H9 (cell line): ENCODE measurements at regions not wholly inside any gene's neighbourhood (a gene's known extent, or its start where the extent isn't known, plus 50 kb on each side); places are given as distances from the start of the nearest gene placed in this dataset.

ENCODE experiments used
- DNase-seq: peaks from one replicate; pipeline ENCODE4 v3.0.0-alpha.2; 2017
- H2AFZ ChIP-seq: one replicate; pipeline ENCODE4 v1.6.1; 2013; ENCODE audit warnings: mild to moderate bottlenecking, low read length, control low read depth, moderate library complexity
- H2AK5ac ChIP-seq: 2 replicates; pipeline ENCODE4 v1.6.1; 2013; ENCODE audit warnings: low read length, control low read depth, mixed read lengths; ENCODE audit not compliant: insufficient read length
- H2BK120ac ChIP-seq: one replicate; pipeline ENCODE4 v1.6.1; 2013; ENCODE audit warnings: low read depth, mild to moderate bottlenecking, low read length, control low read depth, inconsistent platforms; ENCODE audit not compliant: poor library complexity, severe bottlenecking
- H2BK12ac ChIP-seq: 2 replicates; pipeline ENCODE4 v1.6.1; 2013; ENCODE audit warnings: low read length, control low read depth, mixed read lengths, low read depth; ENCODE audit not compliant: insufficient read length
- H2BK15ac ChIP-seq: 2 replicates; pipeline ENCODE4 v1.6.1; 2013; ENCODE audit warnings: low read depth, low read length, control low read depth
- H2BK20ac ChIP-seq: one replicate; pipeline ENCODE4 v1.6.1; 2013; ENCODE audit warnings: low read depth, mild to moderate bottlenecking, low read length, control low read depth, inconsistent platforms; ENCODE audit not compliant: poor library complexity, severe bottlenecking
- H2BK5ac ChIP-seq: 2 replicates; pipeline ENCODE4 v1.6.1; 2013; ENCODE audit warnings: low read length, control low read depth, mixed read lengths; ENCODE audit not compliant: insufficient read length
- H3K14ac ChIP-seq: 2 replicates; pipeline ENCODE4 v1.6.1; 2013; ENCODE audit warnings: low read length, control low read depth; ENCODE audit not compliant: insufficient read depth
- H3K18ac ChIP-seq: 2 replicates; pipeline ENCODE4 v1.6.1; 2013; ENCODE audit warnings: low read depth, mild to moderate bottlenecking, mixed read lengths, low read length, control low read depth; ENCODE audit not compliant: insufficient read length
- H3K23ac ChIP-seq: 2 replicates; pipeline ENCODE4 v1.6.1; 2013; ENCODE audit warnings: low read length, control low read depth, mixed read lengths, low read depth; ENCODE audit not compliant: insufficient read length
- H3K23me2 ChIP-seq: 2 replicates; pipeline ENCODE4 v1.6.1; 2013; ENCODE audit warnings: low read depth, mild to moderate bottlenecking, mixed read lengths, low read length, control low read depth; ENCODE audit not compliant: insufficient read length, poor library complexity, severe bottlenecking
- H3K27ac ChIP-seq: 2 replicates; pipeline ENCODE4 v1.5.1; 2013; ENCODE audit warnings: low read length, control low read depth, mixed read lengths, low read depth; ENCODE audit not compliant: insufficient read length
- H3K27me3 ChIP-seq: 2 replicates; pipeline ENCODE4 v1.6.1; 2013; ENCODE audit warnings: low read length, control low read depth, inconsistent platforms; ENCODE audit not compliant: insufficient read depth
- H3K4ac ChIP-seq: 2 replicates; pipeline ENCODE4 v1.6.1; 2013; ENCODE audit warnings: low read depth, mild to moderate bottlenecking, control low read depth, inconsistent platforms, low read length, moderate library complexity
- H3K4me1 ChIP-seq: 2 replicates; pipeline ENCODE4 v1.6.1; 2013; ENCODE audit warnings: low read length, control low read depth, inconsistent platforms; ENCODE audit not compliant: insufficient read depth
- H3K4me2 ChIP-seq: 2 replicates; pipeline ENCODE4 v1.6.1; 2013; ENCODE audit warnings: low read length, control low read depth, mixed read lengths; ENCODE audit not compliant: insufficient read length, insufficient read depth
- H3K56ac ChIP-seq: 2 replicates; pipeline ENCODE4 v1.6.1; 2013; ENCODE audit warnings: low read depth, mild to moderate bottlenecking, mixed read lengths, low read length, control low read depth; ENCODE audit not compliant: insufficient read length
- H3K79me1 ChIP-seq: 2 replicates; pipeline ENCODE4 v1.6.1; 2013; ENCODE audit warnings: low read depth, mild to moderate bottlenecking, moderate library complexity, low read length, control low read depth, inconsistent platforms; ENCODE audit not compliant: insufficient read depth, poor library complexity, severe bottlenecking
- H3K79me2 ChIP-seq: 2 replicates; pipeline ENCODE4 v1.6.1; 2013; ENCODE audit warnings: low read length, control low read depth, inconsistent platforms; ENCODE audit not compliant: insufficient read depth
- H3K9ac ChIP-seq: 2 replicates; pipeline ENCODE4 v1.6.1; 2013; ENCODE audit warnings: low read length, control low read depth, mixed read lengths; ENCODE audit not compliant: insufficient read length; ENCODE audit errors: extremely low read depth
- H3K9me3 ChIP-seq: one replicate; pipeline ENCODE4 v1.6.1; 2013; ENCODE audit warnings: low read depth, low read length, inconsistent platforms; ENCODE audit not compliant: control insufficient read depth
- H3T11ph ChIP-seq: one replicate; pipeline ENCODE4 v1.6.1; 2013; ENCODE audit warnings: mild to moderate bottlenecking, low read length, control low read depth, inconsistent platforms
- H4K20me1 ChIP-seq: one replicate; pipeline ENCODE4 v1.6.1; 2013; ENCODE audit not compliant: control insufficient read depth, insufficient read length, insufficient read depth
- H4K5ac ChIP-seq: 2 replicates; pipeline ENCODE4 v1.6.1; 2013; ENCODE audit warnings: low read depth, mild to moderate bottlenecking, mixed read lengths, low read length, control low read depth; ENCODE audit not compliant: insufficient read length
- H4K8ac ChIP-seq: replicated peaks from 2 replicates; pipeline ENCODE4 v1.6.1; 2013; ENCODE audit warnings: low read length, control low read depth, mixed read lengths, low read depth; ENCODE audit not compliant: insufficient read length
- H4K91ac ChIP-seq: 2 replicates; pipeline ENCODE4 v1.6.1; 2013; ENCODE audit warnings: low read depth, mild to moderate bottlenecking, moderate library complexity, mixed read lengths, low read length, control low read depth; ENCODE audit not compliant: insufficient read length
- H3K27ac Mint-ChIP-seq, 3 experiments: 2 replicates in 2 of 3; 3 replicates in 1 of 3; pipeline ENCODE4 v1.8.0; 2020 to 2021; ENCODE audit warnings: mixed read lengths in 3 of 3, mild to moderate bottlenecking in 1 of 3, moderate library complexity in 1 of 3
- H3K27me3 Mint-ChIP-seq: 2 replicates; pipeline ENCODE4 v1.8.0; 2021; ENCODE audit warnings: low read depth, mild to moderate bottlenecking, moderate library complexity, mixed read lengths
- H3K36me3 Mint-ChIP-seq, 3 experiments: 2 replicates in 2 of 3; 3 replicates in 1 of 3; pipeline ENCODE4 v1.8.0; 2020 to 2021; ENCODE audit warnings: low read depth in 3 of 3, mixed read lengths in 3 of 3; ENCODE audit not compliant: insufficient read depth in 1 of 3
- H3K4me1 Mint-ChIP-seq, 2 experiments: 2 replicates each; pipeline ENCODE4 v1.8.0; 2020; ENCODE audit warnings: mixed read lengths in 2 of 2
- H3K4me3 Mint-ChIP-seq, 2 experiments: 2 replicates in 1 of 2; 3 replicates in 1 of 2; pipeline ENCODE4 v1.8.0; 2020 to 2021; ENCODE audit warnings: mild to moderate bottlenecking in 2 of 2, mixed read lengths in 2 of 2, moderate library complexity in 1 of 2
- H3K9me3 Mint-ChIP-seq, 2 experiments: 2 replicates in 1 of 2; 3 replicates in 1 of 2; pipeline ENCODE4 v1.8.0; 2020; ENCODE audit warnings: mild to moderate bottlenecking in 2 of 2, mixed read lengths in 2 of 2, moderate library complexity in 1 of 2
- CTCF ChIP-seq: fragments of 200-600 bp; sonication (generic); conservative IDR thresholded peaks from 3 replicates; pipeline ENCODE4 v1.8.0; 2021; ENCODE audit warnings: antibody characterized with exemption, mild to moderate bottlenecking
- WGBS: extraction: QIAGEN DNeasy Blood & Tissue Kit; methylation state at CpG from one replicate; pipeline ENCODE4 v1.1.7; 2013; ENCODE audit warnings: missing lambda C conversion rate, low lambda C conversion rate, mixed read lengths; ENCODE audit not compliant: insufficient read length; ENCODE audit errors: extremely low coverage; 5-methylcytosine and 5-hydroxymethylcytosine counted together

- Histone ChIP-seq H2BK120ac (no peak overlapping the region), H3K9ac (no peak overlapping the region), H3K18ac (no peak overlapping the region), H4K8ac (no peak overlapping the region), H2BK5ac (no peak overlapping the region), H3K23ac (no peak overlapping the region), H3K56ac (no peak overlapping the region), H2AK5ac (no peak overlapping the region), H3K14ac (no peak overlapping the region), H3K4me1 (no peaks in the 10 kb centered on the region), H2BK15ac (no peak overlapping the region), H3K79me2 (no peaks in the 10 kb centered on the region), H2BK20ac (no peak overlapping the region), H2BK12ac (no peak overlapping the region), H4K91ac (no peak overlapping the region), H4K20me1 (no peaks in the 10 kb centered on the region), H3K23me2 (no peaks in the 10 kb centered on the region), H3K4me2 (no peak overlapping the region), H3K4ac (no peak overlapping the region), H2AFZ (no peak overlapping the region), H4K5ac (no peak overlapping the region), H3K27ac (no peak overlapping the region), H3T11ph (no peak overlapping the region), H3K27me3 (no peaks in the 10 kb centered on the region), H3K79me1 (no peaks in the 10 kb centered on the region), H3K9me3 (no peaks in the 10 kb centered on the region)
- no peak overlapping the region for H3K4me3 Mint-ChIP-seq
- DNase-seq, result no peak
- H3K27me3 Mint-ChIP-seq, result no peaks in the 10 kb centered on the region
- H3K36me3 Mint-ChIP-seq, result peaks cover 0 to 8% (median 2%) of the 10 kb centered on the region in 3 experiments; a peak in 3 of 7 replicates
- no peaks in the 10 kb centered on the region for H3K4me1 Mint-ChIP-seq
- no CpG with 5 or more reads among the region's 1 CpG for WGBS
- no peak for TF ChIP-seq CTCF
- H3K9me3 Mint-ChIP-seq, result peaks cover 8 to 11% of the 10 kb centered on the region in 2 experiments
- H3K27ac Mint-ChIP-seq, result no peak overlapping the region
These were observed 278.2 kb upstream of the PREP start for GRCh38 chr6:105681061-105681460.
